BE2C (cell line): ENCODE measurements at regions not wholly inside any gene's neighbourhood (a gene's known extent, or its start where the extent isn't known, plus 50 kb on each side); places are given as distances from the start of the nearest gene placed in this dataset.

ENCODE experiments used
- DNase-seq: peaks from one replicate; pipeline ENCODE4 v3.0.0-alpha.2; 2020
- H3K27me3 ChIP-seq: fragments of 250-450 bp; sonication (Bioruptor Pico); 2 replicates; pipeline ENCODE4 v1.5.1; 2020; ENCODE audit warnings: mild to moderate bottlenecking
- H3K36me3 ChIP-seq: fragments of 250-450 bp; sonication (Bioruptor Pico); 2 replicates; pipeline ENCODE4 v1.5.1; 2020; ENCODE audit warnings: mild to moderate bottlenecking
- H3K4me1 ChIP-seq: fragments of 250-450 bp; sonication (Bioruptor Pico); 2 replicates; pipeline ENCODE4 v1.5.1; 2020
- H3K4me3 ChIP-seq: 2 replicates; pipeline ENCODE4 v1.5.1; 2011; ENCODE audit warnings: low read depth, low read length
- H3K9me3 ChIP-seq: fragments of 250-450 bp; sonication (Bioruptor Pico); 2 replicates; pipeline ENCODE4 v1.5.1; 2020
- TF ChIP-seq, protein P1 (sequence below): IDR thresholded peaks from 2 replicates; pipeline ENCODE4 v1.5.1; 2012; ENCODE audit warnings: mild to moderate bottlenecking, low read depth, low read length

GRCh38 chr11:113531575-113532451 is 56.6 kb upstream of the DRD2 start:
- no peak for DNase-seq
- Histone ChIP-seq H3K27me3 (0 out of 2 replicates have a peak, but pooled peaks cover 4% of the 10 kb centered on the region), H3K4me1 (peaks cover 4% of the 10 kb centered on the region; the same call in 1 of the 2 replicates), H3K36me3 (no peaks in the 10 kb centered on the region), H3K4me3 (no peak overlapping the region), H3K9me3 (no peaks in the 10 kb centered on the region)
- TF ChIP-seq, protein P1, sequence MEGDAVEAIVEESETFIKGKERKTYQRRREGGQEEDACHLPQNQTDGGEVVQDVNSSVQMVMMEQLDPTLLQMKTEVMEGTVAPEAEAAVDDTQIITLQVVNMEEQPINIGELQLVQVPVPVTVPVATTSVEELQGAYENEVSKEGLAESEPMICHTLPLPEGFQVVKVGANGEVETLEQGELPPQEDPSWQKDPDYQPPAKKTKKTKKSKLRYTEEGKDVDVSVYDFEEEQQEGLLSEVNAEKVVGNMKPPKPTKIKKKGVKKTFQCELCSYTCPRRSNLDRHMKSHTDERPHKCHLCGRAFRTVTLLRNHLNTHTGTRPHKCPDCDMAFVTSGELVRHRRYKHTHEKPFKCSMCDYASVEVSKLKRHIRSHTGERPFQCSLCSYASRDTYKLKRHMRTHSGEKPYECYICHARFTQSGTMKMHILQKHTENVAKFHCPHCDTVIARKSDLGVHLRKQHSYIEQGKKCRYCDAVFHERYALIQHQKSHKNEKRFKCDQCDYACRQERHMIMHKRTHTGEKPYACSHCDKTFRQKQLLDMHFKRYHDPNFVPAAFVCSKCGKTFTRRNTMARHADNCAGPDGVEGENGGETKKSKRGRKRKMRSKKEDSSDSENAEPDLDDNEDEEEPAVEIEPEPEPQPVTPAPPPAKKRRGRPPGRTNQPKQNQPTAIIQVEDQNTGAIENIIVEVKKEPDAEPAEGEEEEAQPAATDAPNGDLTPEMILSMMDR, result no peak

DNA sequence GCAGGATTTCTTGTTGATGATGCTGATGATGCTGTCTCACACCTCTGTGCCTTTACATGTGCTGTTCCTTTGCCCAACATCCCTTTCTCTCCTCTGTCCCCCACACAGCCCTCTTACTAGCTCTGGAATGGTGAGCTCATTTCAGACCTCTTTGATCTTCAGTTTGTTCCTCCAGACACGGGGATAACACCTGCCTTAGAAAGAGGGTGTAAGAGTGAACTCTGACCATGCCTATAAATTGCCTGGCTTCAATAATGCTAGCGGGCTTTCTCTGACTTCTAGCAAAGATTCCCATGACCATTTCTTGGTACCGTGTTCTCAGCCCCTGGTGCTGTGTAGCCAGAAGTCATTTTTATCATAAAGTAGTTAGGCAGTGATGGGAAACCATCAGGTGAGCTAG is 55.9 kb upstream of the DRD2 start:
- TF ChIP-seq, protein P1, result no peak
- no peak overlapping the region for H3K4me3 ChIP-seq
- no peaks in the 10 kb centered on the region for H3K9me3 ChIP-seq
- H3K27me3 ChIP-seq, result 0 out of 2 replicates have a peak, but pooled peaks cover 4% of the 10 kb centered on the region
- no peaks in the 10 kb centered on the region for H3K36me3 ChIP-seq
- H3K4me1 ChIP-seq, result peaks cover 4% of the 10 kb centered on the region; the same call in 1 of the 2 replicates
- DNase-seq, result no peak

DNA sequence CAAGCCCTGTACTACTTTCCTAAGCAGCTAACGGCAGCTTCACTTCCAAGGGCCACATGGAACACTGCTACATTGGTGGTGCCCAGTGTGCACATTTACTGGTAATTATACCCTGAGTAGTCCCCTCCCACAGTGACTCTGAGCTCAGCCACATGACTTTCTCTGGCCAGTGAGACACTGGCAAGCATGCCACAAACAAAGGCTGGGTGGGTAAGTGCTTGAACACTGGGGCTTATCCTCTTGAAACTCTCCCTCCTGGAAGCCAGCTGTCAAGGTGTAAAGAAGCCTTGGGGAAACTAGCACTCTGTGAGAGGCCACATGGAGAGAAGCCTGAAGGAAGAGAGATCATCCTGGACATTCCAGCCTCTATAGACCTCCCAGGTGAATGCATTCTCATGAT is 54.4 kb upstream of the DRD2 start:
- H3K4me3 ChIP-seq, result no peak overlapping the region
- TF ChIP-seq, protein P1, result no peak
- 0 out of 2 replicates have a peak, but pooled peaks cover 4% of the 10 kb centered on the region for H3K27me3 ChIP-seq
- no peaks in the 10 kb centered on the region for H3K9me3 ChIP-seq
- peaks cover 4% of the 10 kb centered on the region; the same call in 1 of the 2 replicates for H3K4me1 ChIP-seq
- no peak for DNase-seq
- no peaks in the 10 kb centered on the region for H3K36me3 ChIP-seq

- DNase-seq, result no peak
- 0 out of 2 replicates have a peak, but pooled peaks cover 2% of the 10 kb centered on the region for H3K4me1 ChIP-seq
- TF ChIP-seq, protein P1, result no peak
These were observed 53.8 kb upstream of the DRD2 start for GRCh38 chr11:113528982-113529381.

GRCh38 chr11:113526521-113526920 is 51.3 kb upstream of the DRD2 start:
- no peaks in the 10 kb centered on the region for H3K36me3 ChIP-seq
- no peak for DNase-seq

More at GRCh38 chr11:113528982-113529381, 53.8 kb upstream of the DRD2 start:
- no peaks in the 10 kb centered on the region for H3K9me3 ChIP-seq
- no peaks in the 10 kb centered on the region for H3K36me3 ChIP-seq
- 0 out of 2 replicates have a peak, but pooled peaks cover 4% of the 10 kb centered on the region for H3K27me3 ChIP-seq
- H3K4me3 ChIP-seq, result no peak overlapping the region

More at GRCh38 chr11:113526521-113526920, 51.3 kb upstream of the DRD2 start:
- H3K9me3 ChIP-seq, result no peaks in the 10 kb centered on the region
- TF ChIP-seq, protein P1, result no peak
- no peak overlapping the region for H3K4me3 ChIP-seq
- no peaks in the 10 kb centered on the region for H3K4me1 ChIP-seq
- H3K27me3 ChIP-seq, result no peaks in the 10 kb centered on the region
